B cell (primary cell): ENCODE measurements at regions not wholly inside any gene's neighbourhood (a gene's known extent, or its start where the extent isn't known, plus 50 kb on each side); places are given as distances from the start of the nearest gene placed in this dataset.

Experiments
- ATAC-seq: fragments of 200-7000 bp; cut with Tn5 transposase; one replicate; pipeline ENCODE4 v1.10.0; 2021; ENCODE audit warnings: low read depth, mild to moderate bottlenecking, moderate number of reproducible peaks, moderate library complexity
- CTCF ChIA-PET: fragments of 350-600 bp; sonication (Branson Sonifier 250); formaldehyde crosslinking; loops from one replicate; lab custom pipeline; 2021; ENCODE audit warnings: antibody characterized with exemption, inconsistent platforms; lab: Charles Lee
- POLR2A ChIA-PET: fragments of 350-600 bp; sonication (Branson Sonifier 250); formaldehyde crosslinking; loops from one replicate; lab custom pipeline; 2021; ENCODE audit warnings: antibody characterized with exemption; lab: Charles Lee
- DNase-seq: peaks from one replicate; pipeline ENCODE4 v3.0.0; 2013
- H2AFZ ChIP-seq: 2 replicates; pipeline ENCODE4 v1.6.1; 2012; ENCODE audit warnings: mild to moderate bottlenecking, low read depth, low read length; ENCODE audit not compliant: insufficient read depth, poor library complexity, severe bottlenecking
- H3K27ac ChIP-seq, 2 donors: 1 replicate in 1 of 2; 2 replicates in 1 of 2; pipeline ENCODE4 v1.5.1; 2012 to 2013; ENCODE audit warnings: low read length in 2 of 2, mild to moderate bottlenecking in 2 of 2, moderate library complexity in 1 of 2
- H3K27me3 ChIP-seq, 4 experiments: fragments of 200-600 bp in 1 of 4; sonication (generic) in 1 of 4; replicated peaks in 1 of 4; 1 replicate in 2 of 4; 2 replicates in 2 of 4; pipeline versions ENCODE4 v1.6.1 to v1.7.0; 2013 to 2016; ENCODE audit warnings: low read length in 3 of 4, mild to moderate bottlenecking in 2 of 4, mixed read lengths in 1 of 4, moderate library complexity in 1 of 4; ENCODE audit not compliant: insufficient read depth in 4 of 4, control insufficient read depth in 3 of 4; ENCODE audit errors: control extremely low read depth in 1 of 4
- H3K36me3 ChIP-seq, 2 experiments: replicated peaks in 1 of 2; 1 replicate in 1 of 2; 2 replicates in 1 of 2; pipeline versions ENCODE4 v1.6.1 to v1.7.1; 2013; ENCODE audit warnings: low read length in 1 of 2; ENCODE audit not compliant: insufficient read depth in 2 of 2, control insufficient read depth in 1 of 2; ENCODE audit errors: control extremely low read depth in 1 of 2, extremely low read depth in 1 of 2
- H3K4me1 ChIP-seq, 2 donors: fragments of 200-600 bp in 1 of 2; sonication (generic) in 1 of 2; 1 replicate in 1 of 2; 2 replicates in 1 of 2; pipeline versions ENCODE4 v1.5.1 to v1.6.1; 2013 to 2017; ENCODE audit warnings: low read length in 2 of 2; ENCODE audit not compliant: control insufficient read depth in 2 of 2, insufficient read depth in 2 of 2
- H3K4me2 ChIP-seq: replicated peaks from 2 replicates; pipeline ENCODE3; 2012; ENCODE audit warnings: mild to moderate bottlenecking, low read depth, low read length; ENCODE audit not compliant: poor library complexity, severe bottlenecking
- H3K4me3 ChIP-seq, 5 experiments: fragments of 200-600 bp in 1 of 5; sonication (generic) in 1 of 5; 1 replicate in 3 of 5; 2 replicates in 2 of 5; pipeline versions ENCODE4 v1.5.1 to v1.7.0; 2011 to 2016; ENCODE audit warnings: low read length in 4 of 5, mild to moderate bottlenecking in 4 of 5, low read depth in 2 of 5, control low read depth in 1 of 5, moderate library complexity in 1 of 5; ENCODE audit not compliant: insufficient read depth in 1 of 5; ENCODE audit errors: control extremely low read depth in 1 of 5, extremely low read depth in 1 of 5
- H3K79me2 ChIP-seq: fragments of 200-600 bp; sonication (generic); one replicate; pipeline ENCODE4 v1.6.0; 2016; ENCODE audit warnings: low read length; ENCODE audit not compliant: control insufficient read depth, insufficient read depth
- H3K9ac ChIP-seq: fragments of 200-600 bp; sonication (generic); 2 replicates; pipeline ENCODE4 v1.6.1; 2017; ENCODE audit warnings: mild to moderate bottlenecking, low read length, moderate library complexity
- H3K9me3 ChIP-seq, 3 donors: one replicate each; pipeline versions ENCODE4 v1.6.1 to v1.7.1; 2013; ENCODE audit warnings: low read length in 2 of 3; ENCODE audit not compliant: control insufficient read depth in 2 of 3, insufficient read depth in 1 of 3; ENCODE audit errors: control extremely low read depth in 1 of 3
- H4K20me1 ChIP-seq: 2 replicates; pipeline ENCODE4 v1.6.0; 2012; ENCODE audit warnings: mild to moderate bottlenecking, low read length; ENCODE audit not compliant: insufficient read depth, control insufficient read depth, poor library complexity, severe bottlenecking
- H3K27ac Mint-ChIP-seq: one replicate; pipeline ENCODE4 v1.8.0; 2021; ENCODE audit warnings: mixed read lengths
- H3K27me3 Mint-ChIP-seq: one replicate; pipeline ENCODE4 v1.8.0; 2021; ENCODE audit warnings: mixed read lengths
- H3K4me1 Mint-ChIP-seq: one replicate; pipeline ENCODE4 v1.8.0; 2021; ENCODE audit warnings: mixed read lengths
- H3K4me3 Mint-ChIP-seq: one replicate; pipeline ENCODE4 v1.8.0; 2021; ENCODE audit warnings: mixed read lengths
- H3K9me3 Mint-ChIP-seq: one replicate; pipeline ENCODE4 v1.8.0; 2022; ENCODE audit warnings: mixed read lengths; ENCODE audit not compliant: insufficient read depth
- EZH2 ChIP-seq: IDR thresholded peaks from 2 replicates; pipeline ENCODE4 v1.6.1; 2012; ENCODE audit warnings: borderline replicate concordance, low read depth, mild to moderate bottlenecking, moderate library complexity, low read length; ENCODE audit not compliant: insufficient read depth, poor library complexity, severe bottlenecking
- WGBS: methylation state at CpG from one replicate; pipeline ENCODE4 v1.1.5; 2013; ENCODE audit warnings: missing lambda C conversion rate; ENCODE audit not compliant: insufficient coverage; 5-methylcytosine and 5-hydroxymethylcytosine counted together
- intact Hi-C: fragments of 100-400 bp; cut with micrococcal nuclease; formaldehyde crosslinking; loops from one replicate; pipeline ENCODE4 v1.10.0; 2022
- TF ChIP-seq, protein P1 (sequence below): fragments of 200-600 bp; IDR thresholded peaks from one replicate; pipeline ENCODE4 v1.8.0; 2022; ENCODE audit warnings: antibody characterized with exemption, mild to moderate bottlenecking

DNA sequence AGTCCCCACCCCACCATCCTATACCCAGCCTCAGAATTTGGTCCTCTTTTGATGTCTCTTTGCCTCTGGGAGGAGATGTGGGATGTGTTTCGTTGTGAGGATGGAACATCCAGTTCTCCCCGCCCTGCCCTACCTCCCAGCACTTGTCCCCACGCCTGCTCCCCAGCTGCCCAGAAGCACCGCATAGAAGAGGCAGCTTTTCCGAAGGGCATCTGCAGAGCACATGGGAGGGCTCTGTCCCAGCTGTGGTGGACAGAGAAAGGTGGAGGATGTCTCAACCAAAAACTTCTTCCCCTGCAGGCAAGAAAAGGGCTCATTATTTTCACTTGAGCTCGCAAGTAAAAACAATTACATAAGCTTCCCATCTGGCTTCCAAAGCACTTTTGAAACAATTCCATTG, 302.6 kb downstream of the PCNX1 start:
- ChIA-PET POLR2A (no interaction called here), CTCF (no interaction called here)
- Histone ChIP-seq H3K9ac (no peak overlapping the region), H3K4me2 (no peak overlapping the region), H3K36me3 (no peaks in the 10 kb centered on the region), H2AFZ (no peak overlapping the region), H3K4me1 (no peaks in the 10 kb centered on the region), H3K9me3 (peaks cover 0 to 10% (median 0%) of the 10 kb centered on the region in 3 donors), H3K27me3 (no peaks in the 10 kb centered on the region), H3K27ac (no peak overlapping the region), H3K79me2 (no peaks in the 10 kb centered on the region), H3K4me3 (no peak overlapping the region), H4K20me1 (no peaks in the 10 kb centered on the region)
- intact Hi-C loops = no loop called here
- no peak overlapping the region for H3K4me3 Mint-ChIP-seq
- ATAC-seq (no peak), DNase-seq (no peak)
- H3K4me1 Mint-ChIP-seq = no peaks in the 10 kb centered on the region
- TF ChIP-seq, protein P1, sequence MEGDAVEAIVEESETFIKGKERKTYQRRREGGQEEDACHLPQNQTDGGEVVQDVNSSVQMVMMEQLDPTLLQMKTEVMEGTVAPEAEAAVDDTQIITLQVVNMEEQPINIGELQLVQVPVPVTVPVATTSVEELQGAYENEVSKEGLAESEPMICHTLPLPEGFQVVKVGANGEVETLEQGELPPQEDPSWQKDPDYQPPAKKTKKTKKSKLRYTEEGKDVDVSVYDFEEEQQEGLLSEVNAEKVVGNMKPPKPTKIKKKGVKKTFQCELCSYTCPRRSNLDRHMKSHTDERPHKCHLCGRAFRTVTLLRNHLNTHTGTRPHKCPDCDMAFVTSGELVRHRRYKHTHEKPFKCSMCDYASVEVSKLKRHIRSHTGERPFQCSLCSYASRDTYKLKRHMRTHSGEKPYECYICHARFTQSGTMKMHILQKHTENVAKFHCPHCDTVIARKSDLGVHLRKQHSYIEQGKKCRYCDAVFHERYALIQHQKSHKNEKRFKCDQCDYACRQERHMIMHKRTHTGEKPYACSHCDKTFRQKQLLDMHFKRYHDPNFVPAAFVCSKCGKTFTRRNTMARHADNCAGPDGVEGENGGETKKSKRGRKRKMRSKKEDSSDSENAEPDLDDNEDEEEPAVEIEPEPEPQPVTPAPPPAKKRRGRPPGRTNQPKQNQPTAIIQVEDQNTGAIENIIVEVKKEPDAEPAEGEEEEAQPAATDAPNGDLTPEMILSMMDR = no peak
- no peak for TF ChIP-seq EZH2
- peaks cover 4% of the 10 kb centered on the region for H3K9me3 Mint-ChIP-seq
- H3K27me3 Mint-ChIP-seq = peaks cover 7% of the 10 kb centered on the region
- no CpG with 5 or more reads among the region's 6 CpGs for WGBS
- H3K27ac Mint-ChIP-seq = no peak overlapping the region

DNA sequence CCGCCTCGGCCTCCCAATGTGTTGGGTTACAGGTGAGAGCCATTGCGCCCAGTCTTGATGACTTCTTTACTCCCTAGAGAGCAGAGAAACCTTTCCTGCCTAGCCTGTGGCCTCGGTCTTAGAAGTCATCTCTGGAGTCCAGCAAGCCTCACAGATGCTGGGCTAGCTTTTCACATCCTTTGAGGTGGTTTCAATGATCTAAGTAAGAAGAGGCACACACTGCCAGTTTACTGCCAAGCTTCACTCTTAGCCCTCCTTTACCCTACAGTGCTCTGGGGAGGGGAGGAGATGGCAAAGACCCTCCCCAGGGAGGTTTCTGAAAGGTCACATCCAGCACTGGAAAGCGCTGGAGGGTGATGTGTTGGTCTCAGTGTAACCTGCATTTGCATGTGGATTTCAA, 304.8 kb downstream of the PCNX1 start:
- H3K4me3 Mint-ChIP-seq = no peak overlapping the region
- CTCF ChIA-PET = no interaction called here
- 100% methylated on average over 3 of the region's 5 CpGs for WGBS

More for the DNA sequence above, 304.8 kb downstream of the PCNX1 start:
- Mint-ChIP-seq H3K27me3 (peaks cover 7% of the 10 kb centered on the region), H3K9me3 (no peaks in the 10 kb centered on the region), H3K4me1 (no peaks in the 10 kb centered on the region), H3K27ac (no peak overlapping the region)
- no peak overlapping the region for H2AFZ ChIP-seq
- no peak for ATAC-seq
- no peaks in the 10 kb centered on the region for H3K79me2 ChIP-seq
- H3K9me3 ChIP-seq = peaks cover 0 to 9% (median 0%) of the 10 kb centered on the region in 3 donors
- H3K4me3 ChIP-seq = no peak overlapping the region
- H3K9ac ChIP-seq = no peak overlapping the region
- POLR2A ChIA-PET = no interaction called here
- no peak for DNase-seq
- no peaks in the 10 kb centered on the region for H3K27me3 ChIP-seq
- H4K20me1 ChIP-seq = no peaks in the 10 kb centered on the region
- intact Hi-C loops = no loop called here
- H3K27ac ChIP-seq = no peak overlapping the region
- no peaks in the 10 kb centered on the region for H3K36me3 ChIP-seq
- TF ChIP-seq EZH2 = no peak
- TF ChIP-seq, protein P1 = no peak
- no peaks in the 10 kb centered on the region for H3K4me1 ChIP-seq
- H3K4me2 ChIP-seq = no peak overlapping the region
